CD4-positive, alpha-beta T cell treated with Interferon gamma for 1 hour (primary cell): ENCODE measurements at regions not wholly inside any gene's neighbourhood (a gene's known extent, or its start where the extent isn't known, plus 50 kb on each side); places are given as distances from the start of the nearest gene placed in this dataset.
"Not testable (repeated sequence)": the region's sequence is repeated elsewhere in the genome, so short reads cannot be mapped to it uniquely, and the experiment has no call there.

Experiments used
- DNase-seq: peaks from one replicate; pipeline ENCODE4 v3.0.0-alpha.2; 2020

- no peak for DNase-seq
Observed at GRCh38 chr14:36465178-36465577, 54.9 kb downstream of the NKX2-1 start.

GRCh38 chr14:36462890-36463289 lies 57.1 kb downstream of the NKX2-1 start:
- no peak for DNase-seq

GRCh38 chr14:36455241-36455627 lies 64.8 kb downstream of the NKX2-1 start:
- DNase-seq = no peak

GRCh38 chr14:36454599-36455240 lies 65.3 kb downstream of the NKX2-1 start:
- DNase-seq = no peak

- DNase-seq = no peak
Observed at GRCh38 chr14:36452860-36453259, 67.2 kb downstream of the NKX2-1 start.

- DNase-seq = no peak
Observed at GRCh38 chr14:36451310-36452065, 68.5 kb downstream of the NKX2-1 start.

GRCh38 chr14:36450550-36450949 lies 69.5 kb downstream of the NKX2-1 start:
- no peak for DNase-seq

- DNase-seq = no peak
Observed at GRCh38 chr14:36449903-36450302, 70.1 kb downstream of the NKX2-1 start.

- DNase-seq = no peak
Observed at GRCh38 chr14:36443374-36443773, 76.7 kb downstream of the NKX2-1 start.

GRCh38 chr14:36442824-36443241 lies 77.2 kb downstream of the NKX2-1 start:
- DNase-seq = no peak

- DNase-seq = no peak
Observed at GRCh38 chr14:36441283-36441682, 78.7 kb downstream of the NKX2-1 start.

GRCh38 chr14:36439766-36440165 lies 80.3 kb downstream of the NKX2-1 start:
- no peak for DNase-seq

- DNase-seq = no peak
Observed at GRCh38 chr14:36438883-36439282, 81.1 kb downstream of the NKX2-1 start.

GRCh38 chr14:36430662-36431084 lies 89.4 kb downstream of the NKX2-1 start:
- DNase-seq = no peak

GRCh38 chr14:36430169-36430568 lies 89.9 kb downstream of the NKX2-1 start:
- DNase-seq = no peak

GRCh38 chr14:36429692-36430091 lies 90.3 kb downstream of the NKX2-1 start:
- no peak for DNase-seq

GRCh38 chr14:36428350-36428749 lies 91.7 kb downstream of the NKX2-1 start:
- DNase-seq = no peak

- no peak for DNase-seq
Observed at GRCh38 chr14:36426836-36427235, 93.2 kb downstream of the NKX2-1 start.

- no peak for DNase-seq
Observed at GRCh38 chr14:36426113-36426512, 93.9 kb downstream of the NKX2-1 start.

GRCh38 chr14:36424478-36425102 lies 95.4 kb downstream of the NKX2-1 start:
- DNase-seq = no peak

GRCh38 chr14:36423430-36423829 lies 96.6 kb downstream of the NKX2-1 start:
- no peak for DNase-seq

- no peak for DNase-seq
Observed at GRCh38 chr14:36420149-36420687, 99.8 kb upstream of the MBIP start.

GRCh38 chr14:36418937-36419336 lies 98.5 kb upstream of the MBIP start:
- DNase-seq = no peak

- not testable (repeated sequence) for DNase-seq
Observed at GRCh38 chr14:36411951-36412350, 91.5 kb upstream of the MBIP start.
